ENCODE measurements at regions not wholly inside any gene's neighbourhood (a gene's known extent, or its start where the extent isn't known, plus 50 kb on each side); places are given as distances from the start of the nearest gene placed in this dataset.

- no peak for DNase-seq (ENCODE audit: low read depth in 3 of 3)
Observed at GRCh38 chr15:98554272-98555172, 93.8 kb upstream of the IGF1R start.

DNA sequence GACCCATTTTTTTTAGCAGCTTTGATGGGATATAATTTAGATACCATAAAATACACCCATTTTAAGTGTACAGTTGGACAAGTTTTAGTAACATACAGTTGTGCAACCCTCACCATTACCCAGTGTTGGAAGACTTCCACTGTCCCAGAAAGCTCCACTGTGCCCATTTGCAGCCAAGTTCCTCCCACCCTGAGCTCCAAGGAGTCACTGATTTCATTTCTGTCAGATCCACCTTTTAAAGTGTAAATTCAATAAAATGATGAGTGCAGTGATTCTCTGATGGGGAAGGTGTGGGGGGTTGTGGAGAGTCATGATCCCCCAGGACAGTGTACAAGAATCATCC, 93.2 kb upstream of the IGF1R start:
- no peak for DNase-seq (ENCODE audit: low read depth in 3 of 3)

DNA sequence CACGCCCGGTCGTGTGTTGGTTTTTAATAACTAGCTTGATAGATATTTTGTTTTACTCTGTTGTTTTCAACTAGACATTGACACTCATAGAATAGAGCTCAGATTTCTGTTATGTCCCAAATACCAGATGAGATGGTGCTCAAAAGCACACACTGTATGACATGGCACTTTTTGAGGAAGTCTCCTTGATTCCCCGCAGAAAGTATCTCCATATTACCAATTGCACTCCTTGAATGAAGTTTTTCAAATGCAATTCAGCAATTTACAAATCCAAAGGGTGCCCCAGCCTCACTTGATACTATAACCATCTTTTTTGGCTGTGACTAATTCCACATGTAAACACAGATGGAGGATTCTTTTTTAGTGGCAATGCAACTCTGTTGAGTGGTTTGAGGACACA, 92.0 kb upstream of the IGF1R start:
- DNase-seq (ENCODE audit: low read depth in 3 of 3): no peak

- DNase-seq (ENCODE audit: low read depth in 3 of 3): no peak
Observed at GRCh38 chr15:98560338-98560737, 88.0 kb upstream of the IGF1R start.

- DNase-seq (ENCODE audit: low read depth in 3 of 3): peak in 1 of 3 donors; percentile 17
Observed at GRCh38 chr15:98561169-98561941, 87.0 kb upstream of the IGF1R start.

GRCh38 chr15:98562331-98562937, 85.9 kb upstream of the IGF1R start:
- DNase-seq (ENCODE audit: low read depth in 3 of 3): no peak

- no peak for DNase-seq (ENCODE audit: low read depth in 3 of 3)
Observed at GRCh38 chr15:98565566-98565965, 82.8 kb upstream of the IGF1R start.

- no peak for DNase-seq (ENCODE audit: low read depth in 3 of 3)
Observed at GRCh38 chr15:98567951-98568350, 80.4 kb upstream of the IGF1R start.

- DNase-seq (ENCODE audit: low read depth in 3 of 3): no peak
Observed at GRCh38 chr15:98568382-98569017, 79.8 kb upstream of the IGF1R start.

DNA sequence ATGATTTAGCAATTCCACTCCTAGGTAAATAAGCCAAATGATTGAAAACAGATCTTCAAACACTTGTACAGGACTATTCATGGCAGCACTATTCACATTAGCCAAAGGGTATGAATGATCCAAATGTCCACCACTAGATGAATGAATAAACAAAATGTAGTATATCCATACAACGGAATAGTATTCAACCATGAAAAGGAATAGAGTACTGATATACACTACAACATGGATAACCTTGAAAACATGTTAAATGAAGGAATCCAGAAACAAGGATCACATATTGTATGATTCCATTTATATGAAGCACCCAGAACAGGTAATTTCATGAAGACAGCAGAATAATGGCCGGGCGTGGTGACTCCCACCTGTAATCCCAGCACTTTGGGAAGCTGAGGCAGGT, 78.2 kb upstream of the IGF1R start:
- no peak for DNase-seq (ENCODE audit: low read depth in 3 of 3)

DNA sequence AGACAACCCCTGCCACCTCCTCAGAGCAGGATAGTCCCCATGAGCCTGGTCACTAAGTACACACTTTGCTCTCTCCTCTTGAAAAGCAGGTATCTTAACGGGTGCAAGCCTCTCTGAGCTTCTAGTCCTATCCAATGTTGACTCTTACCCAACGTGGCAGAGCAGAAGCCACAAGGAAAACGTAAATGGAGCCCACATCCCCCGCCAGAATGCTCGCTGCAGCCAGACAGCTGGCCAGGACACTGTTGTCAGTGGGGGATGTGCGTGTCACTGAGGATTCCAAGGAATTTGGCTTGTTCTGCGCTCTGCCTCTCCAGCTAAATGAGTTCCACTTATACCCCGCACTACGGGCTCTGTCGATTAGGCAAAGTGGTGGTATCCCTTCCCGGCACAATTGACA, 67.8 kb upstream of the IGF1R start:
- no peak for DNase-seq (ENCODE audit: low read depth in 3 of 3)

DNA sequence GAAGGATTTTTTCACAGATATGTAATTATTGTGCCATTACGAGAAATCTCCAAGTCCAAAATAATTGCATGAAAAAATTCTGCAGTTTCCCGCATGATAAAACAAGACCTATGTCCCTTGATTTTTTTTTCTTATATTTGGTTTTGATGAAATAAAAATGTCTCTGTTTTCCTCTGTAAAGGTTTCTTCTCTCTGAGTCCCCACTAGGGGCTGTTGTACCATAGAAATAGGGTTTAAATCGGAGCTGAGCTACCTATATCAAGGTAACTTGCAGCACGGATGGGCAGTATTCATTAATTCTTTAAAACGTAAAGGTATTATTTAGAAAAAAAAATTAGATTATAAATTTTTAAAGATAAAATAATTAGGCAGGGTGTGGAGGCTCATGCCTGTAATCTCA, 66.6 kb upstream of the IGF1R start:
- no peak for DNase-seq (ENCODE audit: low read depth in 3 of 3)

DNA sequence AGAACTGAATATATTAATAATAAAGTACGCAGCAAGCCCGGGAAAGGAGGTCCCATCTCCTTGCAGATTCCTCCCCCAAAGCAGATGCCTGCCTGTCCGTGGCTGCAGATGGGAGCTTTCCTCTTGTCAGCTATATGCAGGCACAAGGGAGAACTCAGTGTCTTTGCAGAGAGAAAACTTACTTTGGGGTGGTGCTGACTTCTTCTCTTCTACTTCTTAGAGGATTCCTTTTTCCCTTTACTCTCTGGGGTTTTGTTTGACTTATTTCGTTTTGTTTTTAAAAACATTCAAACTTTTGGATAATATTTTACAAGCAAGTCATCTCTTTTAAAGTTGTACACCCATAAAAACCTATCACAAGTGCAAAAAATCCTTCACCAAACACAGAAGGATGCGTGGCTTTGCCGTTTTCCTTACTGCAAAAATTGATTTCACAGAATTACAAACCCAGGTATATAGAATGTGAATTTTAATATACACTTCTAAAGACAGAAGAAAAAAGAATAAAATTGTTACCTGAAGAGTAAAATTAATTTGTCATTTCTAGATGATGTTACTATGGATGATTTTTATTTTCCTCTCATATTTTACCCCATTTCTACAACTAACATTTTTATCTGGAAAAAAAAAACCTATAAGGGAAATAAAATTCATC, 65.3 kb upstream of the IGF1R start:
- no peak for DNase-seq (ENCODE audit: low read depth in 3 of 3)

DNA sequence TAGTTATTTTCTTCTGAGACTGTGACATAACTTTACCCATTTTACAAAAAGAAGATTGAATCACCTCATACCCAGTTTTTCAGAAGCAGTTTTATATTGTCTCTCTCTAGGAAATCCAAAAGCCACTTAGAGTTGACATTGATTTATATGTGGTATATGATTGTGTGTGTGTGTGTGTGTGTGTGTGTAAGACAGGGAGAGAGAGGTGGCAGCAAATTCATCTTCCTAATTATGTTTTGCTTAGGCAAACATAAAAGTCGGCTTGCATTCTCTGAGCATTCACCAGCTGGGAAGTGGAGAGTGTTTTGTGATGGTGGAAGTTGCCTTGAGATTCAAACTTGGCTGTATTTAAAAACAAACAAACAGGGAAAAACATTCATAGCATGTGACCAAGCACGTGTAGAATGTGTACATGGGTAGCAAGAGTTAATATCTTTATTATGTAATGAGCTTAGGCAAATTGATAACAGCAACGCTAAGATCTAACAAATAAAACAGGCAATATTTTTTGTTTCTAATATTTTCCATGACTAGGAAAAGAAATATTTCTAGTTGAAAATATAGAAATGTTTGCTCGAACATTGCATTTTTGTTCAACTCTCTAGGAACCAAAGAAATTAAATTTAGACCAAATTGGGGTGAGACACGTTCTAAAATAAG, 64.4 kb upstream of the IGF1R start:
- DNase-seq (ENCODE audit: low read depth in 3 of 3): no peak

DNA sequence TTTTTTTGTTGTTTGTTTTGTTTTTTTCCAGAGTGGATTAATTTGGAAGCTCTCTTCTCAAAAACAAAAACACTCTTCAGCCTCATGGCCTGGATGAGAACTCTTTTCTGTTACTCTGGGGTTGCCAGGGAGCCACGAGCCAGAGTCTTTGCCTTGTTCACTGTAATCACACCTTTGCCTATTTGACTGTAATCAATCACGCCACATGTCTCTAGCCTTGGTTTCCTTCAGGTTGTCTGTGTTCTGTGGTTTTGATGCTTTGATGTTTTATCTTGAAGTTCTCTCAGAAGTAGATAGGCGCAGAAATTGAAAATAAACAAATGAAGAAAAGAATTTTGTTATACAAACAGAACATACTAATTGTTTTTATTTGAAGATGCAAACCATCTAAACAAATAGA, 62.3 kb upstream of the IGF1R start:
- DNase-seq (ENCODE audit: low read depth in 3 of 3): no peak

- no peak for DNase-seq (ENCODE audit: low read depth in 3 of 3)
Observed at GRCh38 chr15:98592136-98592535, 56.2 kb upstream of the IGF1R start.

DNA sequence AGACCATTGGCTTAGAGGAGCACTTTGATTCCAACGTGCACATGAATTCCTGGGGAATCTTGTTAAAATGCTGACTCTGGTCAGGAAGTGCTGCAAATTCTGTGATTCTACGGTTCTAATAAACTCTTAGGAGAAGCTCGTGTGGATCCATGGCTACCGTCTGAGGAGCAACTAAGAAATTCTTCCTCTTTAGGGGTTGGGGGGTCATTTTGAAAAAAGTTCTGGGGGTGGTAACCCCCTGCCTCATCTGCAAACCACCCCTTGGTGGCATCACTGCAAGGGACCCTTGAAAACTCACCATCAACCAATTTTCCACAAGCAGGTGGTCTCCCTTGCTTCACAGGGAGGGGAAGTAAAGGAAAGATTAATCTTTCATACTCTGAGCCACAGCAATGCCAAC, 52.2 kb upstream of the IGF1R start:
- no peak for DNase-seq (ENCODE audit: low read depth in 3 of 3)

DNA sequence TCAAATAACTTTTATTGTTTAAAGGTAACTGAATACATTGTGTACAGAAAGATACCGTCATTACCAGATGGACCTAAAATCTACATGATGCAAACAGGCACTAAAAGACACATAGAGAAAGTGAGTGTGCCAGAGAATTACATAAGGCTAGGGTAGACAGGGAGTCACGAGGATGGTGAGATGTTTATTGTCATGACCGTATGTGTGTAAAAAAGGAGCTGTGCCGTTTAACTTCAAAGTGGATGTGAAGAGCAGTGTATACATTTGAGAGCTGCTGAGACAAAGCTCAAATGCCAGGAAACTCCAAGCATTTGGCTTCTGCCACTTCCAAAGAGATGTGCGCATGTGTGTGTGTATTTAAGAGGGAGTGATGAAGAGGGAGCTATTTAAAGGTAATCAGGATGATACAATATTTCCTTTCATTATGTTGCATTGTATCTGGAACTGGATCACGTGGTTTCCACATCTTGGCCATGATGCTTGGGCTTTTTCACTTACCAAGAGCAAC, 51.4 kb upstream of the IGF1R start:
- DNase-seq (ENCODE audit: low read depth in 3 of 3): no peak

DNA sequence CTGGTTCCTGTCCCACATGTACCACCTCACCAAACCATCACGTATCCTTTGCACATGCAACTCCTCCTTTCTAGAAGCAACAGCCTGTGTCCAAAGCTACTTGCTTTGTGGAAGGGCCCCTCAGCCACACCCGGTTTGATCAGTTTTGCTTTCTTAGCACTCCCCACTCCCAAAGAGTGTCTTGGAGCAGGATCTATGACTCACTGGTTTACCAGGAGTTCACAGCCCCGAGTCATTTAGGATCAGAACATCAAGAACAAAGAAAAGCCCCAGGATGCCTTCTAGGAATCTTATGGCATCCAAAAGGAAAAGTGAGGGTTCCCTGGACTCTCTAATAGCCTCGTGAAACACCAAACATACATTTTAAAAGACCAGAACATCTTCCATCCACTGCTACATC, 50.7 kb upstream of the IGF1R start:
- DNase-seq (ENCODE audit: low read depth in 3 of 3): no peak
